D721Med (cell line): ENCODE measurements at regions not wholly inside any gene's neighbourhood (a gene's known extent, or its start where the extent isn't known, plus 50 kb on each side); places are given as distances from the start of the nearest gene placed in this dataset.

Experiments used
- DNase-seq: peaks from one replicate; pipeline ENCODE4 v3.0.0; 2011; ENCODE audit warnings: low spot score; ENCODE audit not compliant: insufficient read length
- FAIRE-seq: peaks from 2 replicates; lab custom pipeline; 2011; peaks lifted over from hg19 to GRCh38; lab: Jason Lieb, UNC
- CTCF ChIP-seq: IDR thresholded peaks from 2 replicates; pipeline ENCODE4 v1.5.1; 2012; ENCODE audit warnings: mild to moderate bottlenecking, control low read depth; ENCODE audit not compliant: insufficient read depth; ENCODE audit errors: missing control alignments

- DNase-seq (no peak), FAIRE-seq (no peak)
- no peak for TF ChIP-seq CTCF
Observed at GRCh38 chr9:88710449-88710848, 175.5 kb downstream of the NXNL2 start.

GRCh38 chr9:88711719-88712118 is 176.7 kb downstream of the NXNL2 start:
- no peak for TF ChIP-seq CTCF
- FAIRE-seq (no peak), DNase-seq (no peak)

- FAIRE-seq (no peak), DNase-seq (no peak)
- no peak for TF ChIP-seq CTCF
Observed at GRCh38 chr9:88712484-88712883, 177.5 kb downstream of the NXNL2 start.

GRCh38 chr9:88713010-88713409 is 178.0 kb downstream of the NXNL2 start:
- no peak for TF ChIP-seq CTCF
- DNase-seq (no peak), FAIRE-seq (no peak)

- no peak for TF ChIP-seq CTCF
- DNase-seq (no peak), FAIRE-seq (no peak)
Observed at GRCh38 chr9:88716596-88717290, 181.8 kb downstream of the NXNL2 start.

- FAIRE-seq = no peak
- no peak for TF ChIP-seq CTCF
- DNase-seq = no peak
Observed at GRCh38 chr9:88721025-88721424, 186.0 kb downstream of the NXNL2 start.

- TF ChIP-seq CTCF = no peak
- no peak for FAIRE-seq
- no peak for DNase-seq
Observed at GRCh38 chr9:88721495-88722279, 186.7 kb downstream of the NXNL2 start.
